CD14-positive monocyte (primary cell): ENCODE measurements at regions not wholly inside any gene's neighbourhood (a gene's known extent, or its start where the extent isn't known, plus 50 kb on each side); places are given as distances from the start of the nearest gene placed in this dataset.

ENCODE experiments used
- DNase-seq, 3 donors: peaks; one replicate each; pipeline ENCODE4 v3.0.0-alpha.2; 2011 to 2022
- H2AFZ ChIP-seq: 2 replicates; pipeline ENCODE4 v1.6.0; 2012; ENCODE audit warnings: mild to moderate bottlenecking, low read depth, low read length, inconsistent platforms; ENCODE audit not compliant: insufficient read depth, poor library complexity, severe bottlenecking
- H3K27ac ChIP-seq, 2 donors: 1 replicate in 1 of 2; 2 replicates in 1 of 2; pipeline ENCODE4 v1.5.1; 2012 to 2013; ENCODE audit warnings: low read length in 2 of 2, control low read depth in 1 of 2, inconsistent platforms in 1 of 2, low read depth in 1 of 2, mild to moderate bottlenecking in 1 of 2
- H3K27me3 ChIP-seq, 2 donors: one replicate each; pipeline versions ENCODE4 v1.6.0 to v1.6.1; 2011 to 2013; ENCODE audit warnings: low read length in 2 of 2; ENCODE audit not compliant: control insufficient read depth in 2 of 2, insufficient read depth in 2 of 2
- H3K36me3 ChIP-seq, 2 donors: replicated peaks in 1 of 2; 1 replicate in 1 of 2; 2 replicates in 1 of 2; pipeline versions ENCODE4 v1.5.1 to v1.6.1; 2012 to 2013; ENCODE audit warnings: low read length in 2 of 2, control low read depth in 1 of 2, inconsistent platforms in 1 of 2, mild to moderate bottlenecking in 1 of 2; ENCODE audit not compliant: insufficient read depth in 2 of 2, control insufficient read depth in 1 of 2
- H3K4me1 ChIP-seq, 2 donors: 1 replicate in 1 of 2; 2 replicates in 1 of 2; pipeline versions ENCODE4 v1.5.1 to v1.6.1; 2012 to 2013; ENCODE audit warnings: low read length in 2 of 2, control low read depth in 1 of 2, inconsistent platforms in 1 of 2, mild to moderate bottlenecking in 1 of 2, moderate library complexity in 1 of 2; ENCODE audit not compliant: insufficient read depth in 2 of 2, control insufficient read depth in 1 of 2
- H3K4me2 ChIP-seq: replicated peaks from 2 replicates; pipeline ENCODE3; 2012; ENCODE audit warnings: low read length, moderate library complexity, mild to moderate bottlenecking; ENCODE audit not compliant: poor library complexity, severe bottlenecking; ENCODE audit errors: extremely low read depth
- H3K4me3 ChIP-seq, 3 experiments: fragments of 200-600 bp in 1 of 3; sonication (generic) in 1 of 3; replicated peaks in 1 of 3; 1 replicate in 2 of 3; 2 replicates in 1 of 3; pipeline ENCODE4 v1.5.1; 2011 to 2013; ENCODE audit warnings: low read length in 3 of 3, mild to moderate bottlenecking in 3 of 3, control low read depth in 2 of 3, low read depth in 2 of 3, inconsistent platforms in 1 of 3, moderate library complexity in 1 of 3
- H3K79me2 ChIP-seq: 2 replicates; pipeline ENCODE4 v1.6.0; 2012; ENCODE audit warnings: mild to moderate bottlenecking, control low read depth, inconsistent platforms, low read length, moderate library complexity; ENCODE audit not compliant: insufficient read depth
- H3K9ac ChIP-seq: 2 replicates; pipeline ENCODE4 v1.6.0; 2017; ENCODE audit warnings: low read length, mild to moderate bottlenecking; ENCODE audit not compliant: insufficient read depth, poor library complexity, severe bottlenecking
- H3K9me3 ChIP-seq, 2 donors: replicated peaks in 1 of 2; 1 replicate in 1 of 2; 2 replicates in 1 of 2; pipeline versions ENCODE4 v1.5.1 to v1.6.1; 2012 to 2013; ENCODE audit warnings: low read length in 2 of 2, control low read depth in 1 of 2; ENCODE audit not compliant: control insufficient read depth in 1 of 2, insufficient read depth in 1 of 2
- H4K20me1 ChIP-seq: 2 replicates; pipeline ENCODE4 v1.6.0; 2012; ENCODE audit warnings: mild to moderate bottlenecking, low read length, control low read depth, moderate library complexity; ENCODE audit not compliant: insufficient read depth
- H3K27ac Mint-ChIP-seq, 7 donors: one replicate each; pipeline ENCODE4 v1.8.0; 2020; ENCODE audit warnings: mild to moderate bottlenecking in 7 of 7, mixed read lengths in 7 of 7, moderate library complexity in 6 of 7, inconsistent platforms in 2 of 7
- H3K27me3 Mint-ChIP-seq, 3 donors: one replicate each; pipeline ENCODE4 v1.8.0; 2021 to 2022; ENCODE audit warnings: low read depth in 3 of 3, mild to moderate bottlenecking in 3 of 3, mixed read lengths in 3 of 3, moderate library complexity in 3 of 3, inconsistent platforms in 1 of 3
- H3K36me3 Mint-ChIP-seq, 2 donors: one replicate each; pipeline ENCODE4 v1.8.0; 2020; ENCODE audit warnings: mixed read lengths in 2 of 2, inconsistent platforms in 1 of 2, mild to moderate bottlenecking in 1 of 2
- H3K4me1 Mint-ChIP-seq: one replicate; pipeline ENCODE4 v1.8.0; 2020; ENCODE audit warnings: mild to moderate bottlenecking, mixed read lengths
- H3K4me3 Mint-ChIP-seq, 2 donors: one replicate each; pipeline ENCODE4 v1.8.0; 2020; ENCODE audit warnings: mild to moderate bottlenecking in 2 of 2, mixed read lengths in 2 of 2, moderate library complexity in 1 of 2
- H3K9me3 Mint-ChIP-seq, 7 donors: one replicate each; pipeline ENCODE4 v1.8.0; 2020 to 2022; ENCODE audit warnings: mixed read lengths in 7 of 7, mild to moderate bottlenecking in 6 of 7, moderate library complexity in 6 of 7, inconsistent platforms in 2 of 7
- CTCF ChIP-seq: fragments of 200-600 bp; IDR thresholded peaks from one replicate; pipeline ENCODE4 v1.8.0; 2022; ENCODE audit warnings: antibody characterized with exemption, mild to moderate bottlenecking
- WGBS: methylation state at CpG from one replicate; pipeline ENCODE4 v1.1.5; 2013; ENCODE audit warnings: missing lambda C conversion rate; ENCODE audit not compliant: insufficient coverage; 5-methylcytosine and 5-hydroxymethylcytosine counted together
- intact Hi-C, 2 donors: fragments of 100-400 bp; cut with micrococcal nuclease; formaldehyde crosslinking; loops; one replicate each; pipeline versions ENCODE4 v1.15.0 to v1.15.1; 2023

GRCh38 chr16:87550495-87550961 is 51.8 kb upstream of the JPH3 start:
- Histone ChIP-seq H3K4me3 (no peak overlapping the region), H3K36me3 (no peaks in the 10 kb centered on the region), H4K20me1 (no peaks in the 10 kb centered on the region), H3K9me3 (peaks cover 4 to 12% of the 10 kb centered on the region in 2 donors), H3K27ac (no peak overlapping the region), H3K9ac (no peak overlapping the region), H3K79me2 (no peaks in the 10 kb centered on the region), H3K27me3 (no peaks in the 10 kb centered on the region), H3K4me1 (peaks cover 20 to 21% of the 10 kb centered on the region in 2 donors), H2AFZ (no peak overlapping the region), H3K4me2 (no peak overlapping the region)
- H3K4me3 Mint-ChIP-seq: no peak overlapping the region
- H3K9me3 Mint-ChIP-seq: peaks cover 7 to 13% (median 10%) of the 10 kb centered on the region in 7 donors
- H3K4me1 Mint-ChIP-seq: peaks cover 30% of the 10 kb centered on the region
- H3K27ac Mint-ChIP-seq: no peak overlapping the region
- WGBS: 48% methylated on average over 25 of the region's 28 CpGs
- H3K27me3 Mint-ChIP-seq: peaks cover 1 to 18% (median 6%) of the 10 kb centered on the region in 3 donors
- TF ChIP-seq CTCF: peak; percentile 99
- H3K36me3 Mint-ChIP-seq: no peaks in the 10 kb centered on the region
- intact Hi-C loops: loop anchor here in 1 of 2 donors (2.0 kb wide), 1 partner anchor 86 kb away; no protein-coding TSS in a partner anchor
- DNase-seq: peak; percentile 12 to 56 (median 38)

- 84% methylated on average over 34 of the region's 34 CpGs for WGBS
- no peaks in the 10 kb centered on the region for H3K79me2 ChIP-seq
- no peak overlapping the region for H3K4me3 ChIP-seq
- no peak overlapping the region for H3K27ac ChIP-seq
- no peaks in the 10 kb centered on the region for H3K36me3 Mint-ChIP-seq
- no peak for TF ChIP-seq CTCF
- intact Hi-C loops: loop anchor here in 1 of 2 donors (2.0 kb wide), 1 partner anchor 87 kb away; no protein-coding TSS in a partner anchor
- H3K27ac Mint-ChIP-seq: no peak overlapping the region
- H3K9me3 Mint-ChIP-seq: peaks cover 7 to 17% (median 11%) of the 10 kb centered on the region in 7 donors
- H4K20me1 ChIP-seq: no peaks in the 10 kb centered on the region
- H3K4me1 Mint-ChIP-seq: peaks cover 23% of the 10 kb centered on the region
- peaks cover 1 to 18% (median 6%) of the 10 kb centered on the region in 3 donors for H3K27me3 Mint-ChIP-seq
- no peaks in the 10 kb centered on the region for H3K27me3 ChIP-seq
- H3K4me2 ChIP-seq: no peak overlapping the region
- peak overlapping the region in 1 of 2 donors; percentile 76 for H3K4me3 Mint-ChIP-seq
- no peak overlapping the region for H2AFZ ChIP-seq
- peaks cover 4 to 12% of the 10 kb centered on the region in 2 donors for H3K9me3 ChIP-seq
- no peak overlapping the region for H3K9ac ChIP-seq
- peaks cover 14% of the 10 kb centered on the region in 2 donors for H3K4me1 ChIP-seq
- no peaks in the 10 kb centered on the region for H3K36me3 ChIP-seq
- no peak for DNase-seq
These were observed 52.4 kb upstream of the JPH3 start for GRCh38 chr16:87549627-87550494.
